ENCODE measurements at regions not wholly inside any gene's neighbourhood (a gene's known extent, or its start where the extent isn't known, plus 50 kb on each side); places are given as distances from the start of the nearest gene placed in this dataset.

DNA sequence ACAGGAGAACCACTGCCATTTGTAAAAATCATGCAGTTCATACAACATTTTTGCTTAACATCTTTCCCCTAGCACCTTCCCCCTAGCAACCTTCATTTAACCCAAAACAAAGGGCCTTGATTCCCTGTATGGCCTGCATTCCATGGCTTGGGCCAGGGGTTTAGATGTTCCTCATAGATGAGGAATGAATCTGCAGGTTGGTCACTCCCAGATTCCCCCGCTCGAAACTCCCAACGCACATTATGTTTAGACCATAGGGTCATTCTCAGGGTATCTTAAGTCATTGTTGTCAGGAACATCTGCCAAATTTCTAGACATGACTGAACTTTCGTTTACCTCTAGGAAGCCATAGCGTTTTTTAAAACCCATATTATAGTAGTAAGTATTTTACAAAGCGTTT lies 282.2 kb upstream of the VLDLR start (continued):
- no peak for TF ChIP-seq STAT1 (IDR thresholded peaks at IDR 0.05; ENCODE audit: unreplicated experiment)
- TF ChIP-seq, protein P1, sequence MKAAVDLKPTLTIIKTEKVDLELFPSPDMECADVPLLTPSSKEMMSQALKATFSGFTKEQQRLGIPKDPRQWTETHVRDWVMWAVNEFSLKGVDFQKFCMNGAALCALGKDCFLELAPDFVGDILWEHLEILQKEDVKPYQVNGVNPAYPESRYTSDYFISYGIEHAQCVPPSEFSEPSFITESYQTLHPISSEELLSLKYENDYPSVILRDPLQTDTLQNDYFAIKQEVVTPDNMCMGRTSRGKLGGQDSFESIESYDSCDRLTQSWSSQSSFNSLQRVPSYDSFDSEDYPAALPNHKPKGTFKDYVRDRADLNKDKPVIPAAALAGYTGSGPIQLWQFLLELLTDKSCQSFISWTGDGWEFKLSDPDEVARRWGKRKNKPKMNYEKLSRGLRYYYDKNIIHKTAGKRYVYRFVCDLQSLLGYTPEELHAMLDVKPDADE (IDR thresholded peaks at IDR 0.05), result no peak

DNA sequence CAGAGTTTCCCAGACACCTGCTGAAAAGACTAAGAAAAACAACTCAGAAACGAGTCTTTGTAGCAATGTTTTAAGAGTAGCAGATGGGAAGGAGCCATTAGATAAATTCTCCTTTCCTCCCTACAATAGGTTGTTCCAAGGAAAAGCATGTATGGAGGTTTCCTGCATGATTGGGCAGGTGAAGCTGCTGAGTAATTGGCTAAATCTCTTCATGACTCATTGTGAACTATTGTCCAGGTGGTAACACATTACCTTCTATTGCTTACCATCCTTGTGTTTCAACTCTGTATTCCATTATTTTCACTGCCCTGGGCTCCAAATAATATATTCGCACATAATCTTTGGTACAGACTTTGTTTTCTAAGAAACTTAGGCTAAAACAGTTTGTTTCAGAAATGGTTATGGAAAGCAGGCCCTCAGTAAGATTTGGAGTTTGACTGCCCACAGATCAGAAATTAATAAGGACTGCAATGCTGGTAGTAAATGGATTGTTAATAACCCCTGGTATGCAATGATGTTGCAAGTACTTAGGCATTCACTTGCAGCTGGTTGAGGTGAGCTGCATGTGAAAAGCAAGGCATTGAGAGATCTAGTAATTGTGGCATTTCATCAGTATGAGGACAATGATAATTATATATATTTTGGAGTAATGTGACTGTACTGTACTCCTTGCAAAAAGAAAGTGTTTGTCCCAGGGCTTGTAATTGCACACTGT lies 281.4 kb upstream of the VLDLR start:
- Histone ChIP-seq H3K27me3 (ENCODE audit: insufficient read depth) (no peaks in the 10 kb centered on the region), H3K4me2 (no peak overlapping the region), H3K27ac (ENCODE audit: low read depth) (no peak overlapping the region), H3K79me2 (replicated peaks; ENCODE audit: insufficient read depth) (no peaks in the 10 kb centered on the region), H3K9me2 (ENCODE audit: insufficient read depth) (peaks cover 38% of the 10 kb centered on the region), H3F3A (replicated peaks; ENCODE audit: low read depth) (no peaks in the 10 kb centered on the region), H2AFZ (no peak overlapping the region), H3K4me1 (ENCODE audit: insufficient read depth) (no peaks in the 10 kb centered on the region), H4K20me1 (replicated peaks; ENCODE audit: insufficient read depth) (no peaks in the 10 kb centered on the region), H3K4me3 (no peak overlapping the region), H3K36me3 (ENCODE audit: insufficient read depth) (no peaks in the 10 kb centered on the region)
- H3K4me1 Mint-ChIP-seq, result no peaks in the 10 kb centered on the region
- no peak for DNase-seq (ENCODE audit: low spot score)
- no peaks in the 10 kb centered on the region for H3K36me3 Mint-ChIP-seq (ENCODE audit: low read depth)
- no peaks in the 10 kb centered on the region for H3K9me3 Mint-ChIP-seq
- ATAC-seq, result no peak
- H3K27ac Mint-ChIP-seq, result no peak overlapping the region
- peaks cover 1% of the 10 kb centered on the region for H3K27me3 Mint-ChIP-seq (ENCODE audit: insufficient read depth, low read depth, poor library complexity)
- no peak overlapping the region for H3K4me3 Mint-ChIP-seq
- TF ChIP-seq, protein P2, sequence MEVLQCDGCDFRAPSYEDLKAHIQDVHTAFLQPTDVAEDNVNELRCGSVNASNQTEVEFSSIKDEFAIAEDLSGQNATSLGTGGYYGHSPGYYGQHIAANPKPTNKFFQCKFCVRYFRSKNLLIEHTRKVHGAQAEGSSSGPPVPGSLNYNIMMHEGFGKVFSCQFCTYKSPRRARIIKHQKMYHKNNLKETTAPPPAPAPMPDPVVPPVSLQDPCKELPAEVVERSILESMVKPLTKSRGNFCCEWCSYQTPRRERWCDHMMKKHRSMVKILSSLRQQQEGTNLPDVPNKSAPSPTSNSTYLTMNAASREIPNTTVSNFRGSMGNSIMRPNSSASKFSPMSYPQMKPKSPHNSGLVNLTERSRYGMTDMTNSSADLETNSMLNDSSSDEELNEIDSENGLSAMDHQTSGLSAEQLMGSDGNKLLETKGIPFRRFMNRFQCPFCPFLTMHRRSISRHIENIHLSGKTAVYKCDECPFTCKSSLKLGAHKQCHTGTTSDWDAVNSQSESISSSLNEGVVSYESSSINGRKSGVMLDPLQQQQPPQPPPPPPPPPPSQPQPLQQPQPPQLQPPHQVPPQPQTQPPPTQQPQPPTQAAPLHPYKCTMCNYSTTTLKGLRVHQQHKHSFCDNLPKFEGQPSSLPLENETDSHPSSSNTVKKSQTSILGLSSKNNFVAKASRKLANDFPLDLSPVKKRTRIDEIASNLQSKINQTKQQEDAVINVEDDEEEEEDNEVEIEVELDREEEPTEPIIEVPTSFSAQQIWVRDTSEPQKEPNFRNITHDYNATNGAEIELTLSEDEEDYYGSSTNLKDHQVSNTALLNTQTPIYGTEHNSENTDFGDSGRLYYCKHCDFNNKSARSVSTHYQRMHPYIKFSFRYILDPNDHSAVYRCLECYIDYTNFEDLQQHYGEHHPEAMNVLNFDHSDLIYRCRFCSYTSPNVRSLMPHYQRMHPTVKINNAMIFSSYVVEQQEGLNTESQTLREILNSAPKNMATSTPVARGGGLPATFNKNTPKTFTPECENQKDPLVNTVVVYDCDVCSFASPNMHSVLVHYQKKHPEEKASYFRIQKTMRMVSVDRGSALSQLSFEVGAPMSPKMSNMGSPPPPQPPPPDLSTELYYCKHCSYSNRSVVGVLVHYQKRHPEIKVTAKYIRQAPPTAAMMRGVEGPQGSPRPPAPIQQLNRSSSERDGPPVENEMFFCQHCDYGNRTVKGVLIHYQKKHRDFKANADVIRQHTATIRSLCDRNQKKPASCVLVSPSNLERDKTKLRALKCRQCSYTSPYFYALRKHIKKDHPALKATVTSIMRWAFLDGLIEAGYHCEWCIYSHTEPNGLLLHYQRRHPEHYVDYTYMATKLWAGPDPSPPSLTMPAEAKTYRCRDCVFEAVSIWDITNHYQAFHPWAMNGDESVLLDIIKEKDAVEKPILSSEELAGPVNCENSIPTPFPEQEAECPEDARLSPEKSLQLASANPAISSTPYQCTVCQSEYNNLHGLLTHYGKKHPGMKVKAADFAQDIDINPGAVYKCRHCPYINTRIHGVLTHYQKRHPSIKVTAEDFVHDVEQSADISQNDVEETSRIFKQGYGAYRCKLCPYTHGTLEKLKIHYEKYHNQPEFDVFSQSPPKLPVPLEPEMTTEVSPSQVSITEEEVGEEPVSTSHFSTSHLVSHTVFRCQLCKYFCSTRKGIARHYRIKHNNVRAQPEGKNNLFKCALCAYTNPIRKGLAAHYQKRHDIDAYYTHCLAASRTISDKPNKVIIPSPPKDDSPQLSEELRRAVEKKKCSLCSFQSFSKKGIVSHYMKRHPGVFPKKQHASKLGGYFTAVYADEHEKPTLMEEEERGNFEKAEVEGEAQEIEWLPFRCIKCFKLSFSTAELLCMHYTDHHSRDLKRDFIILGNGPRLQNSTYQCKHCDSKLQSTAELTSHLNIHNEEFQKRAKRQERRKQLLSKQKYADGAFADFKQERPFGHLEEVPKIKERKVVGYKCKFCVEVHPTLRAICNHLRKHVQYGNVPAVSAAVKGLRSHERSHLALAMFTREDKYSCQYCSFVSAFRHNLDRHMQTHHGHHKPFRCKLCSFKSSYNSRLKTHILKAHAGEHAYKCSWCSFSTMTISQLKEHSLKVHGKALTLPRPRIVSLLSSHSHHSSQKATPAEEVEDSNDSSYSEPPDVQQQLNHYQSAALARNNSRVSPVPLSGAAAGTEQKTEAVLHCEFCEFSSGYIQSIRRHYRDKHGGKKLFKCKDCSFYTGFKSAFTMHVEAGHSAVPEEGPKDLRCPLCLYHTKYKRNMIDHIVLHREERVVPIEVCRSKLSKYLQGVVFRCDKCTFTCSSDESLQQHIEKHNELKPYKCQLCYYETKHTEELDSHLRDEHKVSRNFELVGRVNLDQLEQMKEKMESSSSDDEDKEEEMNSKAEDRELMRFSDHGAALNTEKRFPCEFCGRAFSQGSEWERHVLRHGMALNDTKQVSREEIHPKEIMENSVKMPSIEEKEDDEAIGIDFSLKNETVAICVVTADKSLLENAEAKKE (CRISPR knock-in tag; IDR thresholded peaks at IDR 0.05), result no peak
- TF ChIP-seq, protein P3, sequence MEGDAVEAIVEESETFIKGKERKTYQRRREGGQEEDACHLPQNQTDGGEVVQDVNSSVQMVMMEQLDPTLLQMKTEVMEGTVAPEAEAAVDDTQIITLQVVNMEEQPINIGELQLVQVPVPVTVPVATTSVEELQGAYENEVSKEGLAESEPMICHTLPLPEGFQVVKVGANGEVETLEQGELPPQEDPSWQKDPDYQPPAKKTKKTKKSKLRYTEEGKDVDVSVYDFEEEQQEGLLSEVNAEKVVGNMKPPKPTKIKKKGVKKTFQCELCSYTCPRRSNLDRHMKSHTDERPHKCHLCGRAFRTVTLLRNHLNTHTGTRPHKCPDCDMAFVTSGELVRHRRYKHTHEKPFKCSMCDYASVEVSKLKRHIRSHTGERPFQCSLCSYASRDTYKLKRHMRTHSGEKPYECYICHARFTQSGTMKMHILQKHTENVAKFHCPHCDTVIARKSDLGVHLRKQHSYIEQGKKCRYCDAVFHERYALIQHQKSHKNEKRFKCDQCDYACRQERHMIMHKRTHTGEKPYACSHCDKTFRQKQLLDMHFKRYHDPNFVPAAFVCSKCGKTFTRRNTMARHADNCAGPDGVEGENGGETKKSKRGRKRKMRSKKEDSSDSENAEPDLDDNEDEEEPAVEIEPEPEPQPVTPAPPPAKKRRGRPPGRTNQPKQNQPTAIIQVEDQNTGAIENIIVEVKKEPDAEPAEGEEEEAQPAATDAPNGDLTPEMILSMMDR (conservative IDR thresholded peaks at IDR 0.05; ENCODE audit: low read depth in 2 of 2), result no peak
- TF ChIP-seq, protein P1 (IDR thresholded peaks at IDR 0.05), result no peak
- TF ChIP-seq NANOG (IDR thresholded peaks at IDR 0.05; ENCODE audit: borderline replicate concordance), result no peak
- TF ChIP-seq POLR2AphosphoS5 (IDR thresholded peaks at IDR 0.05; ENCODE audit: low read depth), result no peak
- TF ChIP-seq CREB1 (CRISPR knock-in tag; IDR thresholded peaks at IDR 0.05; ENCODE audit: low read depth), result no peak
- TF ChIP-seq STAT1 (IDR thresholded peaks at IDR 0.05; ENCODE audit: unreplicated experiment), result no peak
- no peak for TF ChIP-seq ZNF114 (CRISPR knock-in tag; IDR thresholded peaks at IDR 0.05)
- no peak for TF ChIP-seq JUNB (IDR thresholded peaks at IDR 0.05; ENCODE audit: unreplicated experiment)
- TF ChIP-seq EZH2phosphoT487 (IDR thresholded peaks at IDR 0.05; ENCODE audit: unreplicated experiment), result no peak
- no peak for TF ChIP-seq ZNF331 (CRISPR knock-in tag; IDR thresholded peaks at IDR 0.05; ENCODE audit: low read depth)
- TF ChIP-seq EZH2 (IDR thresholded peaks at IDR 0.05; ENCODE audit: low read depth, unreplicated experiment), result no peak
